Gastrocnemius medialis (tissue), 4 donors: ENCODE measurements at regions not wholly inside any gene's neighbourhood (a gene's known extent, or its start where the extent isn't known, plus 50 kb on each side); places are given as distances from the start of the nearest gene placed in this dataset.

Source experiments
- CTCF ChIP-seq, 5 experiments: fragments of 450-650 bp in 3 of 5; fragments of 200-600 bp in 2 of 5; sonication (generic) in 2 of 5; IDR thresholded peaks in 4 of 5; conservative IDR thresholded peaks in 1 of 5; 1 replicate in 4 of 5; 2 replicates in 1 of 5; pipeline ENCODE4 v1.5.1; 2016 to 2019; ENCODE audit warnings: antibody characterized with exemption in 5 of 5, mild to moderate bottlenecking in 3 of 5, moderate library complexity in 3 of 5
- POLR2A ChIP-seq, 2 donors: fragments of 450-650 bp; IDR thresholded peaks; one replicate each; pipeline ENCODE4 v1.6.1; 2017; ENCODE audit warnings: antibody characterized with exemption in 2 of 2, mild to moderate bottlenecking in 2 of 2, moderate library complexity in 2 of 2

- TF ChIP-seq CTCF (IDR thresholded peaks at IDR 0.05 in 4 of 5, conservative IDR thresholded peaks at IDR 0.05 in 1 of 5), result no peak
- no peak for TF ChIP-seq POLR2A (IDR thresholded peaks at IDR 0.05)
These were observed 463.2 kb upstream of the ADAMTS16 start for GRCh38 chr5:4676934-4677333.
